ENCODE measurements at regions not wholly inside any gene's neighbourhood (a gene's known extent, or its start where the extent isn't known, plus 50 kb on each side); places are given as distances from the start of the nearest gene placed in this dataset.

GRCh38 chr5:18098691-18099090, 464.4 kb downstream of the TAF11L14 start:
- DNase-seq (ENCODE audit: low read depth in 4 of 4, low spot score in 1 of 4): no peak

- no peak for DNase-seq (ENCODE audit: low read depth in 4 of 4, low spot score in 1 of 4)
Measured at GRCh38 chr5:18099261-18099660, 465.0 kb downstream of the TAF11L14 start.

- DNase-seq (ENCODE audit: low read depth in 4 of 4, low spot score in 1 of 4): no peak
Measured at GRCh38 chr5:18101532-18101931, 467.3 kb downstream of the TAF11L14 start.

GRCh38 chr5:18102733-18103132, 468.5 kb downstream of the TAF11L14 start:
- DNase-seq (ENCODE audit: low read depth in 4 of 4, low spot score in 1 of 4): no peak

- DNase-seq (ENCODE audit: low read depth in 4 of 4, low spot score in 1 of 4): no peak
Measured at GRCh38 chr5:18105449-18105848, 471.2 kb downstream of the TAF11L14 start.

GRCh38 chr5:18111906-18112465, 477.7 kb downstream of the TAF11L14 start:
- DNase-seq (ENCODE audit: low read depth in 4 of 4, low spot score in 1 of 4): no peak

GRCh38 chr5:18113721-18114120, 479.5 kb downstream of the TAF11L14 start:
- DNase-seq (ENCODE audit: low read depth in 4 of 4, low spot score in 1 of 4): no peak

GRCh38 chr5:18114151-18114757, 480.0 kb downstream of the TAF11L14 start:
- no peak for DNase-seq (ENCODE audit: low read depth in 4 of 4, low spot score in 1 of 4)

GRCh38 chr5:18117968-18118367, 483.7 kb downstream of the TAF11L14 start:
- DNase-seq (ENCODE audit: low read depth in 4 of 4, low spot score in 1 of 4): no peak

- no peak for DNase-seq (ENCODE audit: low read depth in 4 of 4, low spot score in 1 of 4)
Measured at GRCh38 chr5:18119156-18119785, 485.0 kb downstream of the TAF11L14 start.

- DNase-seq (ENCODE audit: low read depth in 4 of 4, low spot score in 1 of 4): no peak
Measured at GRCh38 chr5:18141222-18141621, 507.0 kb downstream of the TAF11L14 start.

GRCh38 chr5:18142831-18143230, 508.6 kb downstream of the TAF11L14 start:
- DNase-seq (ENCODE audit: low read depth in 4 of 4, low spot score in 1 of 4): no peak

- DNase-seq (ENCODE audit: low read depth in 4 of 4, low spot score in 1 of 4): no peak
Measured at GRCh38 chr5:18152671-18153070, 518.4 kb downstream of the TAF11L14 start.

- DNase-seq (ENCODE audit: low read depth in 4 of 4, low spot score in 1 of 4): no peak
Measured at GRCh38 chr5:18158166-18158565, 523.9 kb downstream of the TAF11L14 start.

- no peak for DNase-seq (ENCODE audit: low read depth in 4 of 4, low spot score in 1 of 4)
Measured at GRCh38 chr5:18159331-18159730, 525.1 kb downstream of the TAF11L14 start.

- no peak for DNase-seq (ENCODE audit: low read depth in 4 of 4, low spot score in 1 of 4)
Measured at GRCh38 chr5:18171684-18172083, 537.4 kb downstream of the TAF11L14 start.

GRCh38 chr5:18179579-18179978, 545.3 kb downstream of the TAF11L14 start:
- no peak for DNase-seq (ENCODE audit: low read depth in 4 of 4, low spot score in 1 of 4)

- no peak for DNase-seq (ENCODE audit: low read depth in 4 of 4, low spot score in 1 of 4)
Measured at GRCh38 chr5:18181575-18181974, 547.3 kb downstream of the TAF11L14 start.

GRCh38 chr5:18195910-18196309, 561.6 kb downstream of the TAF11L14 start:
- DNase-seq (ENCODE audit: low read depth in 4 of 4, low spot score in 1 of 4): no peak

GRCh38 chr5:18197734-18198133, 563.5 kb downstream of the TAF11L14 start:
- no peak for DNase-seq (ENCODE audit: low read depth in 4 of 4, low spot score in 1 of 4)

- DNase-seq (ENCODE audit: low read depth in 4 of 4, low spot score in 1 of 4): no peak
Measured at GRCh38 chr5:18202164-18202563, 567.9 kb downstream of the TAF11L14 start.

GRCh38 chr5:18203296-18203695, 569.0 kb downstream of the TAF11L14 start:
- no peak for DNase-seq (ENCODE audit: low read depth in 4 of 4, low spot score in 1 of 4)

GRCh38 chr5:18213666-18214065, 579.4 kb downstream of the TAF11L14 start:
- no peak for DNase-seq (ENCODE audit: low read depth in 4 of 4, low spot score in 1 of 4)

Data from stimulated activated CD4-positive, alpha-beta T cell treated with anti-CD3 and anti-CD28 coated beads, Interleukin-1b, Interleukin-23, amount 100 ng/mL, for 24 hours (primary cell).